ENCODE measurements at regions not wholly inside any gene's neighbourhood (a gene's known extent, or its start where the extent isn't known, plus 50 kb on each side); places are given as distances from the start of the nearest gene placed in this dataset.

DNA sequence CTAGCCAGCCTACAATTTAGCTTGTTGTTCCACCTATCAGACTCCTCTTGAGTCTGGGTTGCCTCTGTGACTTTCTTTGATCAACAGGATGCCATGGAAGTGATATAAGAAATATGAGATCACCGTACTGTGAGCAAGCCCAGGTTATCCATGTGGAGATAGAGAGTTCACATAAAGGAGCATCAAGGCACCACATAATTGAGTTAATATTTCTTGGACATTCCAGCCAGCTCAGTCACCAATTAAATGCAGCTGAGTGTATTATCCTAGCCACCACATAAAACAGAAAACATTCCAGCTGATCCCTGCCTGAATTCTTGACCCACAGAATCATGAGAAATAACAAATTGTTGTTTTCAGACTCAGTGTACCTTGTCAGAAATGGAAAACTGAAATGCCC lies 253.6 kb downstream of the PPP1R2C start:
- DNase-seq (ENCODE audit: low read depth in 2 of 2): no peak

DNA sequence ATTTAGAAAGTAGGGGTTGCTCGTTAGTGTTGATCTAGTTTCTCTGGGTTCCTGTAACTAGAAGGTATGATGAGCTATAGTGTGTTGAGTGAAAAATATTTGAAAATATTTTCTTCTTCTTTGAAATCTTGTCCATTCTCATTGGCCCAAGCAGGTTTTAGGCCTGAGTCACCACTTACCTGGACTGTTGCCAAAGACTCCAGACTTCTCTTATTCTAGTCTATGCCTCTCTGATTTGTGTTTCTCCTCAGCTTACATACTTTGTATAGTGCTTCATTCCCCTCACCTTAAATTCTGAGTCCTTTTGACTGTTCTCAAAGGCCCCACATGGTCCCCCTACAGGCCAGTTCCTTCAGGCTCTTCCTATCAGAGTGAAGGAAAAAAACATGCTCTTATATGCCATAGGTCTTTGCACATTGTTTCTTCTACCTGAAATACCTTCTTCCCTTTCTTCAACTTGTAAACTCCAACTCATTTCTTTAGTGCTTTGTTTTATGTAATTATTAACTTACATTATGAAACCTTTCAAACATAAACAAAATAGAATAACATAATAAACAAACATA lies 258.2 kb downstream of the PPP1R2C start:
- peak in 1 of 2 donors; percentile 9 for DNase-seq (ENCODE audit: low read depth in 2 of 2)

DNA sequence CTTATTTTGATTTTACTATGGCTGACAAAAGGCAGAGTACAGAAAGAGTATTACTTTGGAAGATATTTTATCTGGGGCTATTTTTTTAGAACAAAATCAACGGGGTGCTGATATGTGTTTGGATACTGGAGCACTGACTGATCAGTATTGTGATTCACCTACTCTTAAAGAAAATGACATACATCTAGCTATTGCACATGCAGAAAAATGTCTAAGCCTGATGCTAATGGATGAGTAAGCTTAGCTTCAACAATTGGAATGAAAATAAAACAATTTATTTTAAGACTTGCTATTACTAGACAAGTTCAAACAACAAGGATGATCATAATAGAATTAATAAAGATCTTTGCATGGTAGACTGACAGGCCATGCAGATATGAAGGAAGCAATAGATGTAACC lies 262.0 kb downstream of the PPP1R2C start:
- no peak for DNase-seq (ENCODE audit: low read depth in 2 of 2)

DNA sequence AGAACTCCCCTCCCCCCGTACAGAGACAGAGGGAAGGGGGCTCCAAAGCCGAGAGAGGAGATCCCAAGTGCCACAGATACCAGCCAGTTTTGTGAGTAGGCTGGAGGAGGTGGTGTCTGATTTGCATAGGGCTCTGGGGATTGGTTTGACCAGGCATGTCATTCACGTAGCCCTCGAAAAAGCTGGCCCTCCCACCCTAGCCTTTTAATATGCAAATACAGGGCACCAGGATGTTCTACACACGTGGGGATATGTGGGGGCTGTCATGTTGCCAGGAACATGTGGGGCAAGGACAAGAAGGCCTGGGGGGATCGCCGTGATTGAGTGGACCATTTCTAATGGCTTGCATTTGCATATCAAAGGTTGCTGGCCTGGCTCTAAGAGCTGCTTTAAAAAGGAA lies 272.9 kb downstream of the PPP1R2C start:
- no peak for DNase-seq (ENCODE audit: low read depth in 2 of 2)

DNA sequence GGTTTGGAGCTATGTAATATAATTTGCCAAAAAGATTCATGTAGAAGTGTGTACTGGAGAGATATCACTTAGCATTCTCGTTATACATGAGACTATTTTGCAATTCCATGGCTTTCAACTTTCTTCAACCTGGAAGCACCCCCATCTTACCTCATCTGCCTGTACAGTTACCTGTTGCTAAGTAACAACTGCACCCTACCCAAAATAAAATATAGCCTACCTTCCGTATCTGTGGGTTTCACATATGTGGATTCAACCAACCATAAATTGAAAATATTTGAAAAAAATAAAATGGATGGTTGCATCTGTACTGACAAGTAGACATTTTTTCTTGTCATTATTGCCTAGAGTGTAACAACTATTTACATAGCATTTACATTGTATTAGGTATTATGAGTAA lies 278.3 kb downstream of the PPP1R2C start:
- DNase-seq (ENCODE audit: low read depth in 2 of 2): no peak

DNA sequence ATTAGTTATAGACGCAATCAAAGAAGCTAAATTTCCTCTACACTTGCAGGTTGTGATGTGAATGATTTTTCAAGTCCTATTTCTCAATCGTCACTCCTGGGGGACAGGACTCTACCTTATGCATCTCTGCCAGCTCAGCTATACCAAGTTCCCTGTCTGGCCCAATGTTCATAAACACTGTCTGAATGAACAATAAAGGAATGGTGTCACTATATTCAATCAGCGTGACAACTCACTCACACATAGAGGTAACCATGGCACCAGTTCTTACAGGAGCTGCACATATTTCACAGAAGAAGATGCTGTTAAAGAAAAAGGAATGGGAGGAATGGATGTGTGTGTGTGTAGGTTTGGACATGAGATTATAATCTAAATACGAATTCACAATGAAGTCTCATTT lies 280.6 kb downstream of the PPP1R2C start:
- no peak for DNase-seq (ENCODE audit: low read depth in 2 of 2)

DNA sequence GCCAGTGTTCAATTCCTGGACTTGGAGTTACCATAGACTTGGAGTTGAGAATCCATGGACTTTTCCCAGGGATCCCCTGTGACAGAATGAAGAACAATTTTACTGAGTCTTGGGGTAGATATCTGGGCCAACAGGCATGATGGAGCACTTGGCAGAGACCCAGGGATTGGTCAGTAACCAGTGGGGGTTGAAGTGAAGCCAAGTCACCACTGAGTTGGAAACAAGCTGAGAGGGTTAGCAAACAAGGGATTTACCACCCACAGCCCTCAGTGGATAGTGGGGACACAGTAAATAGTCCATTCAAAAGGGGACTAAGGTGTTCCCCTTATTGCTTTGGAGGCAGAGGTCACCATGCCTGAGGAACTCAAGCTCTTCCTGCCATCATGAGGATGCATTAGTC lies 281.7 kb downstream of the PPP1R2C start:
- DNase-seq (ENCODE audit: low read depth in 2 of 2): no peak

DNA sequence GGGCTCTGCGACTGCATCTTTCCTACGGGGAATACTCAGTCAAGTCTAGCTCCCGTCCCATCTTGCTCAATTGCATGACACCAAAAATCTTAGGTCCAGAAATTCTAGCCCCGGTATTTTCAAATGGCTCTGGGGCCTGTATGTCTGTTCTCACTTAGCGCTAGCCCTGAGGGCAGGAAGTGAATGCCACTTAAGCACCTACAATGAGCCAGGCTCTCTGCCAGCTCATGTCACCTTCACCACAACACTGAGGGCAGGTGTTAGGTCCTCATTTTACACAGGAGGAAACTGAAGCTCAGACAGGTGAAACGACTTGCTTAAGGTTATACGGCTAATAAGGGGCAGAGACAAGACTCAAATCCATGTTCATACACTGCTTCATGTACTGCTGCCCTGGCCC lies 282.8 kb downstream of the PPP1R2C start:
- no peak for DNase-seq (ENCODE audit: low read depth in 2 of 2)

DNA sequence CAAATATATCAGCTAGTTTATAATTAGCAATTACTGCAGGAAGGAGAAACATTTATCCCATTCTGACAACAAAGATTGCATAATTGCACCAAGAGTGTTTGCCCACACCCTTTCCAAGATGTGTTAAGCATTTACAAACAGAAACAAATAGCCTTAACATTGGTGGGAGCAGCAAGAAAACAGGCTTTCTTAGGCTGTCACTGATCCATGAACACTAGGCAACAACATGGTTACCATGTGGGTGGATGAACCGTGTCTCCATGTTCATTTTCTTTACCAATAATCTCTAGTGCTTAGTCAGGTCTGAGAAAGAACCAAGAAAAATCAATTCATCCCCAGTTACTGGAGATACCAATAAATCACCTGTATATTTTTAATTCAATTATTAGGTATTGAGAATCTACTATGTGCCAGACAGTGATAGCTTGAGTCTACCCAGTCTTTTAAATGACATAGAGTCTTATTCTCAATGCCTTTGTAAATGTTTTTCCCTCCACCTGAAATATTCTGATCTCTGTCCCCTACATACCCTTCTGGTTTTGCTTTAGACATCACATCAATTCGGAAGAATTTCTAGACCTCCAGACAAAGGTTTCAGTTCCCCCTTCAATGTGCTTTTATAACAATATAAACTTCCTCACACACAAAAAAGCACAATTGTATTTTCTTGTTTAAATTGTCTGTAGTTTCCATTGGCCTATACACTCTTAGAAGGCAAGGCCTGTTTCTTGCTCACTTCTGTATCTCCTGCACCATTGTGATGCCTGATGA lies 286.6 kb downstream of the PPP1R2C start:
- no peak for DNase-seq (ENCODE audit: low read depth in 2 of 2)

DNA sequence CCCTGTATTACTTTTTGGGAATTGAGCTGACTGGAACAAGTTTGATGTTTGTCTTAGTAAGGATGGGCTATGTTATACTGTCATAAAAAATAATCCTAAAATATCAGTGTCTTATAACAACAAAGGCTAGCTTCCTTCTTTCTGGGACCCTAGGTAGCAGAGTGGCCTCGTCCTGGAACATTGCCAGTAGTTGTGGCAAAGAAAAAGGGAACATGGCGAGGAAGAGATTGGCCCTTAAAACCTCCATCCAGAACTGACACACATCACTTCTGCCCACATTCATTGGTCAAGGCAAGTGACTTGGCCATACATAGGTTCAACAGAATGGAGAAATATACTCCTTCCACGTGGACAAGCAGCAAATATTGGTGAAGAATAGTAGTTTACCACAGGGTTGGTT lies 287.9 kb downstream of the PPP1R2C start:
- no peak for DNase-seq (ENCODE audit: low read depth in 2 of 2)

DNA sequence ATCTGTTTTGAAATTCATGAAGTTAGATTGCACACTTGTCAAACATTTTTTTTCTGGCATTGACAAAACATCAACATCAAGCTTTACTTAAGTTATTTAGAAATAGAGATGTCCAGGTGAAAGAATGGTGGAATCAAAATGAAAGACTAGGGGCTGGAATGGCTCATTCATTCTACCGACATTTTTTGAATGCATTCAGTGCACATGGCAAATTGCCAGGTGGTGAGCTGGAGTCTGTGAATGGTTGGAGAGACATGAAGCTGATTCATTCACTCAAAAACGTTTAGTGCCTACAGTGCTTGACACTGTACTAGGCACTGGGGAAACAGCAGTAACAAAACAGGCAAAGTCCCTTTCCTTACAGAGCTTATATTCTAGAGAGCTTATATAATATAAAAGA lies 292.4 kb downstream of the PPP1R2C start:
- DNase-seq (ENCODE audit: low read depth in 2 of 2): no peak

DNA sequence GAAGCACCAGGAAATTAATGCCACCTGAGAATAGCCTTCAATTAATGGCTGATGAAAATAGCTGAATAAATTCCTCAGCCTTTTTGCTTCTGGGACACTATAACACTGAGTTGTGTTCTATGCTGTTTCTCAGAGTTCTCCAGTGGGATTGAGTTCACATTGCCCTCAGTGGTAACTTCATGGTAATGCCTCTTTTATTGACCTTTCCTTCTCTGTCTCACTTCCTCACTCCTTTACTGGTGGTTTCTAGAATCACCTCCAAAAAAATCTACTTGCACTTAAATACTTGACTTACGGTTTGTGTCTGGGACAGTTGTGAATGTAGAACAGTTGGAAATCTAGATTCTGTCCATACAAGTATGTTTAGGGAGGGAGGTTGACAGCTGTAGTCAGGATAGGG lies 293.7 kb downstream of the PPP1R2C start:
- no peak for DNase-seq (ENCODE audit: low read depth in 2 of 2)

DNA sequence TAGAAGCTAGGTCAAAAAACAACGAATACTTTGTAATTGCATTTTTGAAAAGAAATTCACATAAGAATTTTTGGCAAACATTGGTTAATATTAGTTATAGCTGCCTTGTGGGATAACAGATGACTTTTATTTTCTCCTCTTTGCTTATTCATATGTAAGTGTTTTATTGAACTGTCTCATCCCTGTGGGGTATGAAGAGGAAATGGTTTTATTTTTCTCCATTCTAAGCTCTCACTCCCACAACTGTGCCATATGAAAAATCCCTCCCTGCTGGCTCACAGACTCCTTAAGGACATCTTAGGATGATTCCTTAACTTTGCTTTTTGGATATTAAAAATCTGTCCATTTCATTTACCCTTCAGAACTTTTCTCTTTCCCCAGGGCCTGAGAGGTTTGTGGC lies 300.6 kb downstream of the PPP1R2C start:
- DNase-seq (ENCODE audit: low read depth in 2 of 2): no peak

DNA sequence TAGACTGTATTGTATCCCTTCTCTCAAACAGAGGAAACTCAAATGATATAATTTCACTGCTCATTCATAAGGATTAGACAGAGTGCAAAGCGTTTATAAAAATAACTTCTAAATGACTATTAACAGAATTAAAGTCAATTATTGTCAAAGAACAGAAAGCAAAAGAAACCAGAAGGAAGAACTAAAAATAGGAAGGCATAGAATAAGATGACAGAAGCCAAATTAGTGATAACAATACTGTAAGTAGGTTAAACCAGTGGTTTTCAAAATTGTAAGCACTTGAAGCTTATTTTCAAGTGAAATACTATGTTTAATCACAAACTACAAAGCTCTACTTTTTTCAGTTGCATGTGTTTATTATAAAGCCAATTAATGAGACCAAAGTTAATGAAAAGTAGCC lies 305.2 kb downstream of the PPP1R2C start:
- no peak for DNase-seq (ENCODE audit: low read depth in 2 of 2)

DNA sequence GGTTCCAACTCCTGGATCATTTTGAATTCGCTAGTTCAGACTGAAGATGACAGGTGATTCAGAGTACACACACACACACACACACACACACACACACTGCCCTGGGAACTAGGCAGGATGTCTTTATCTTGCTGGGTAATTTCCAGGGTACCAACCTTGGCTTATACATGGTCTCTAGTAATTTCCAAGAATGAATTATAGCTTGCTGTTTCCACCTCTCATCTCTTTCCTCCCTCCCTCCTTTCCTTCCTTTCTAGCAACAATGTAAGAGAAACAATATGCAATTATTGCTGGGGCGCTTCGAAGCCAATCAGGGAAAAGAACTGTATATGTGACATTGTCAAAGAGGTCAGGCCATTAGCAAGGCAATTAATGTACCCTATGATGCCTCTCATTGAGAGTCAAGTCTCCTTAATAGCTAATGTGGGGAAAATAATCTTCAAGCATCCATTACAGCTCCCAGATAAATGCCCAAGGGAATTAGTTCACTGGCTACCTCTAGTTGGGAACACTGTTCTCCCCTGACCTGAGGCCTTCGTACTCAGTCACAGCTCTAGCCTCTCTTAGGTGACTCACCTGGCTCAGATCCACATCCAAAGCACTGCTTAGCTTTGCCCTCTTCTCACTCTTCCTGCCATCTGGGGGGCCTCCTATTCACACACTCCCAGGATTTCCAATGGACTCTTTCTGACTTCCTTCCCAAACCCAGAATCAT lies 311.5 kb downstream of the PPP1R2C start:
- DNase-seq (ENCODE audit: low read depth in 2 of 2): no peak

DNA sequence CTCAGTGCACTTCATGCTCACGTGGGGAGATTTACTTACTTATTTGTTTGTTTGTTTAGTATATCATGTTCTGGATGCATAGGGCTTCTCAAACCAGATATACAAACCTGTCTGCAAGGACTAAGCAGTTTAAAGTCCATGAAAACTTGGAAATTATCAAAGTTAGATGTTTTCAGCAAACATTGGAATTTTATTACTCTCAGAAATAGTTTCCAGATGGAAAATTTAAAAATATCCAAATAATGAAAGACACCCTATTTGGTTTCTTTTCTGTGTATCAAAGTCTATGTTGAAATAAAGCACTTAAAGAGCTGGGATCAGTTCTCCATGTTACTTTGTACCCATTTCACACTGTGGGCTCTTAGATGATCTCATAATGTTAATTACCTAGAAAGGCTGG lies 312.1 kb downstream of the PPP1R2C start:
- no peak for DNase-seq (ENCODE audit: low read depth in 2 of 2)

DNA sequence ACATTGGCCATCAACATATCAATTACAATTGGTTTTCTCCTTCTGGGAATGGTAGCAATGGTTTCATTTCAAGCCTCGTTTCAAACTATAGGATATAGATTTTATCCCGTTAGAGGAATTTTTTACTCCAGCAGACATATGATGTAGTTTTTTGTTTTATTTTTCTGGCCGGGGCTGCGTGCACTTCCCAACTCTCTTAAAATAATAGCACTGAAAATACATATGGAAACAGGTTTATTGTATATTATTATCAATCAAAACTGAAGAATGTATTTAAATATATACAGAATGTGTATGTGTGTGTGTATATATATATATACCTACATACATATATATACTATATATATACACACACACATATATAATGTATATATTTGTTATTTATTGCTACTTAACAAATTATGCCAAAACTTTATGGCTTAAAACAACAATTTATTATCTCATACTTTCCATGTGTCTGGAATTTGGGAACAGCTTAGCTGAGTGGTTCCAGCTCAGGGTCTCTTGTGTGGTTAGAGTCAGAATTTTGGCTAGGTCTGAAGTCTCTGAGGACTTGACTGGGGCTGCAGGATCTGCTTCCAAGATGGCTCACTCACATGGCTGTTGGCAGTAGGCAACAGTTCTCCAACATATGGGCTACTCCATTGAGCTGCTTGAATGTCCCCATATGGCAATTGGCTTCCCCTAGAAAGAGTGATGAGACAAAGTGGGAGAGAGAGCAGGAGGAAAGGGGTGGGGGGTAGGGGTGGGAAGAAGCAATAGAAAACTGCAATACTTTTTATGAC lies 314.1 kb downstream of the PPP1R2C start:
- no peak for DNase-seq (ENCODE audit: low read depth in 2 of 2)

DNA sequence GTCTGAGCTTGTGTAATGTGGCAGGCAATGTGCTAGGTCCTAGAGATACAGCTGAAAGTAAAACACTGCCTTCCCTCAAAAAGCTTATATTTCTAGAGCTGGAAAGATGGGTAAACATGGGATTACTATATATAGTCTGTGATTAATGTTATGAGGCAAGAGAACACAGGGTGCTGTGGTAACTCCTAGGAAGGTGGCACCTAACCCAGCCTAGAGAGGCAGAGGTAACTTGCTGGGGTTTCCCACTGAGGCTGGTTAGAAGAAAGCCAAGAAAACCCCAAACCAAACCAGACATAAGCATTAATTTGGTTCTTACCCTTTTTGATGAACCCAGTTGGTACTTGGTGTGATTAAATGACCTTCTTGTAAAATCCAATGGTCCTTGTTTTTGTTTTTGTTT lies 315.0 kb downstream of the PPP1R2C start:
- DNase-seq (ENCODE audit: low read depth in 2 of 2): no peak

DNA sequence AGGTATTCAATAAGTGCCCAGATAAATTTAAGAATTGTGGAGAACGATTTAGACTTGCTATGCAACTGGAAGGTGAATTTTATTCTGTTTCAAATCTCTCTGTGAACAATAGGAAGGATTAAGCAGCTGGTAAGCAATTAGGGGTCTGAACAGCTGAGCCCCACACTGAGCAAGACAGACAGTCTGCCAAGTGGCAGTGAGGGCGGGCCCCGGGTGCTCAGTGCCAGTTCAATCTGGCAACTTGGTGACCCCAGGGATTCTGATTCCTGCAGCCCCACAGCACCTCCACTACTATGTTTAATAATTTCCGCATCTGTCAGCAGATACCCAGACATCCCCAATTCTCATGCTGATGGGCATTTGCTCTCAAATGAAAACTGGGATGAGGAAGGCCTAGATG lies 317.3 kb downstream of the PPP1R2C start:
- DNase-seq (ENCODE audit: low read depth in 2 of 2): no peak

DNA sequence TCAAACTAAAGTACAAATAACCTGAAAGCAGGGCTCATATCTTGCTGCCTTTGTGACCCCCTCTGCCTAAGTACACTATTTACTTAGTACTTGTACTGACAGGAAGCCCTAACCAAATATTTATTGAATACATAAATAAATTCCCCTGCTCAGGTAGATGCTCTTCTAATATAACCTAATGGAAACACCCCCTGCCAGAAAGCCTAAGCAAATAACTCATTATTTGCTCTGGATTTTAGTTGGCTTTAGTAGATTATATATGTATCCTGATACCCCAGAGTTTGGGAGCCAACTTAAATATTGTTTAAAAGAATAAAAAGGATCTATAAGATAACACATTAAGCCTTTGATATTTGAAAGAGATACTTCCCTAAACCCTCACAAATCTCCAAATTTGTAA lies 318.2 kb downstream of the PPP1R2C start:
- no peak for DNase-seq (ENCODE audit: low read depth in 2 of 2)

DNA sequence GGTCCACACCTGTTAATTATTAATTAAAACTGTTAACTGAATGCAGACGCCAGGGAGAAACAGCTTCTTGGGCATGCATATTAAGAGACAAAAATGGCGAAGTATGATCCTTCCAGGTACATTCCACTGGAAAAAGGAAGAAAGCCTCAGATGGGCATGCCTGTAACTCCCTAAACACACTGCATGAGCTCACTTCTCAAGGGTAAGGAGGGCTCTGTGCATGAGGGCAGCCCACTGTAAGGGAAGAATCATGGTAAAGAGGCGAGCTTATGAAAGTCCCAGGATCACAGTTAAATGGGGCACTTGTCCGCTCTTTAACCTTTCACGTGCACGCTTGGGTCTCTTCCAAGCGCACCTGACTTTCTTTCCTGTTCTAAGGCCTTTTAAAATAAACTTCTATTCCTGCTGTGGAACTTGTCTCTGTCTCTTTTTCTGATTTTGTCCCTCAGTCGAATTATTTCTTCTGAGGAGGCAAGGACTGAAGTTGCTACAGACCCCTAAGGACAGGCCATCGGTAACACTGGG lies 321.7 kb downstream of the PPP1R2C start:
- no peak for DNase-seq (ENCODE audit: low read depth in 2 of 2)

DNA sequence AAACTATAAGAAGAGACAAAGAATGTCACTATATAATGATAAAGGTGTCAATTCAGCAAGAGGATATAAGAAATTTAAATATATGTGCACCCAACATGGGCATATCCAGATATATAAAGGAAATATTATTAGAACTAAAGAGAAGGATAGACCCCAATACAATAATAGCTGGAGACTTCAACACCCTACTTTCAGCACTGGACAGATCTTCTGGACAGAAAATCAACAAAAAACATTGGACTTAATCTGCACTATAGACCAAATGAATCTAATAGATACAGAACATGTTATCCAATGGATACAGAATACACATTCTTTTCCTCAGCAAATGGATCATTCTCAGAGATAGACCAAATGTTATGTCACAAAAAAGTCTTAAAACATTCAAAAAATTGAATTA lies 327.7 kb downstream of the PPP1R2C start:
- DNase-seq (ENCODE audit: low read depth in 2 of 2): no peak

All from lung microvascular endothelial cell (primary cell).